ENCODE measurements at regions not wholly inside any gene's neighbourhood (a gene's known extent, or its start where the extent isn't known, plus 50 kb on each side); places are given as distances from the start of the nearest gene placed in this dataset.

DNA sequence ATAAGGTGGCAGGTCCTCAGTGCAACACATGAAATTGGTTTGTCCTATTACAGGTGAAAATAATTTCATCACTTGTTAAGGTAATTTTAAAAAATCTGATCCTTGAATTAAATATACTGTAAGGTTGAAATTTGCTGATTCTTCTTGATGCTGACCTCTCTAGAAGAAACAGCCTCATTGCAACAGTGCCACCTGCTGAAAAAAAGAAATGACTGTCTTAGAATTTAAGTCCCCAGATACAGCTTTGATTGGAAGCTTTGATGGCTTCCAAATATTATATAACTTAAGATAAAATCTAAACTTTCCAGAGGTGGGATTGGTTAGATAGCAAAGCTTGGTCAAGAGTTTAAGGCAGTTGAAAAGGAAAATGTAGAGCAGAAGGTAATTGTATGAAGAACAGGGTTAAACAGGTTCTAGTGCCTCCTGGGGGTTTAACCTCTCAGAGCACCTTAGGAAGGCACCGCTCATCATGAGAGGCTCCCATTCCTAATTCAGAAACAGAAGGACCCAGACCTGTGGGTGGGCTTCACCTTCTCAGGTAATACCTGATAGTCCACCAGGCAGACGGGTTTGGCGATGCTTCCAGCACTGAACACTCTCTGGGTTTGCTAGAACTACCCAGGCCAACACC lies 401.0 kb downstream of the PAX1 start:
- TF ChIP-seq, protein P1, sequence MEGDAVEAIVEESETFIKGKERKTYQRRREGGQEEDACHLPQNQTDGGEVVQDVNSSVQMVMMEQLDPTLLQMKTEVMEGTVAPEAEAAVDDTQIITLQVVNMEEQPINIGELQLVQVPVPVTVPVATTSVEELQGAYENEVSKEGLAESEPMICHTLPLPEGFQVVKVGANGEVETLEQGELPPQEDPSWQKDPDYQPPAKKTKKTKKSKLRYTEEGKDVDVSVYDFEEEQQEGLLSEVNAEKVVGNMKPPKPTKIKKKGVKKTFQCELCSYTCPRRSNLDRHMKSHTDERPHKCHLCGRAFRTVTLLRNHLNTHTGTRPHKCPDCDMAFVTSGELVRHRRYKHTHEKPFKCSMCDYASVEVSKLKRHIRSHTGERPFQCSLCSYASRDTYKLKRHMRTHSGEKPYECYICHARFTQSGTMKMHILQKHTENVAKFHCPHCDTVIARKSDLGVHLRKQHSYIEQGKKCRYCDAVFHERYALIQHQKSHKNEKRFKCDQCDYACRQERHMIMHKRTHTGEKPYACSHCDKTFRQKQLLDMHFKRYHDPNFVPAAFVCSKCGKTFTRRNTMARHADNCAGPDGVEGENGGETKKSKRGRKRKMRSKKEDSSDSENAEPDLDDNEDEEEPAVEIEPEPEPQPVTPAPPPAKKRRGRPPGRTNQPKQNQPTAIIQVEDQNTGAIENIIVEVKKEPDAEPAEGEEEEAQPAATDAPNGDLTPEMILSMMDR (IDR thresholded peaks at IDR 0.05; ENCODE audit: low read depth, low read length, poor library complexity, severe bottlenecking): peak; percentile 36
- no peak for TF ChIP-seq EZH2phosphoT487 (IDR thresholded peaks at IDR 0.05; ENCODE audit: borderline replicate concordance, low read length)

All from DOHH2 (cell line).